ENCODE measurements at regions not wholly inside any gene's neighbourhood (a gene's known extent, or its start where the extent isn't known, plus 50 kb on each side); places are given as distances from the start of the nearest gene placed in this dataset.

DNA sequence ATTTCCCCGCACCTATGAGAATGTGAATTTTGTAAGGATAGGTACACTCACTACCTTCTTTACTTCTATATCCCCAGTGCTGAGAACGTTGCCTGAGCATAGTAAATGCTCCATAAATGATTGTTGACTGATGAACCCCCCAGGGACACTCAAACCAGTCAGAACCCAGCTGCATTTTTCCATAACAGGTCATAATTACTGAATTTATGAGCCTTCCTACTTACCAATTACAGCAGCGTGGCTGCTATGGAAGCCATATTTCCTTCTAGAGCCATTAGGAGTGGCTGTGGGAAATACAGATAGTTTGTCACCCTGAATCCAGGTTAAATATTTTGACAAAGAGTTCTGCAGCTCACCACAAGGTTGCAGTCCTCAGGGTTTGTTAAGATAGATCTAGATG, 135.0 kb downstream of the TAF11L14 start:
- no peaks in the 10 kb centered on the region for H3K4me1 Mint-ChIP-seq (ENCODE audit: low read depth)
- no peaks in the 10 kb centered on the region for H3K27me3 Mint-ChIP-seq
- DNase-seq (ENCODE audit: low spot score, unreplicated experiment): no peak
- H3K36me3 Mint-ChIP-seq (ENCODE audit: insufficient read depth): no peaks in the 10 kb centered on the region
- TF ChIP-seq, protein P1, sequence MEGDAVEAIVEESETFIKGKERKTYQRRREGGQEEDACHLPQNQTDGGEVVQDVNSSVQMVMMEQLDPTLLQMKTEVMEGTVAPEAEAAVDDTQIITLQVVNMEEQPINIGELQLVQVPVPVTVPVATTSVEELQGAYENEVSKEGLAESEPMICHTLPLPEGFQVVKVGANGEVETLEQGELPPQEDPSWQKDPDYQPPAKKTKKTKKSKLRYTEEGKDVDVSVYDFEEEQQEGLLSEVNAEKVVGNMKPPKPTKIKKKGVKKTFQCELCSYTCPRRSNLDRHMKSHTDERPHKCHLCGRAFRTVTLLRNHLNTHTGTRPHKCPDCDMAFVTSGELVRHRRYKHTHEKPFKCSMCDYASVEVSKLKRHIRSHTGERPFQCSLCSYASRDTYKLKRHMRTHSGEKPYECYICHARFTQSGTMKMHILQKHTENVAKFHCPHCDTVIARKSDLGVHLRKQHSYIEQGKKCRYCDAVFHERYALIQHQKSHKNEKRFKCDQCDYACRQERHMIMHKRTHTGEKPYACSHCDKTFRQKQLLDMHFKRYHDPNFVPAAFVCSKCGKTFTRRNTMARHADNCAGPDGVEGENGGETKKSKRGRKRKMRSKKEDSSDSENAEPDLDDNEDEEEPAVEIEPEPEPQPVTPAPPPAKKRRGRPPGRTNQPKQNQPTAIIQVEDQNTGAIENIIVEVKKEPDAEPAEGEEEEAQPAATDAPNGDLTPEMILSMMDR (IDR thresholded peaks at IDR 0.05; ENCODE audit: unreplicated experiment): no peak
- H3K4me3 Mint-ChIP-seq (ENCODE audit: low read depth): no peak overlapping the region
- H3K9me3 Mint-ChIP-seq (ENCODE audit: low read depth): no peaks in the 10 kb centered on the region
- no peak overlapping the region for H3K27ac Mint-ChIP-seq

DNA sequence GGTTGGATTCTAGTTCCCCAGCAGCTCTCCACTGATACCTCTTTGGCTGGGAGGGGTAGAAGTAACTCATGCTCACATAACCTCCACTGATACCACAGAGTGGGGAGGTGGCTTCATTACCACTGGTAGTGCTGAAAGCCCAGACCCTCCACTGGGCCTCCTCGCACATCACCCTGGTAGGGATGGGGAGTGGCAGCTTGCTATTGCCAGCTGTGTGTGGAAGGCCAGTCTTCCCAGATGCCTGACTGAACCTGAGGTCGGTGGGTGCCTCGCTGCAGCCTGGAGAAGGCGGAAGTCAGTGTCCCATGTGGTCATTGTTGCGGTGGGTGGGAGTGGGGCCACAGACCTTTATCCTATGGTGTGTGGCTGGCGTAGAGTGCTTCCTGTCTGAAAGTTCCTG, 138.0 kb downstream of the TAF11L14 start:
- TF ChIP-seq, protein P1 (IDR thresholded peaks at IDR 0.05; ENCODE audit: unreplicated experiment): no peak
- Mint-ChIP-seq H3K4me1 (ENCODE audit: low read depth) (no peaks in the 10 kb centered on the region), H3K27me3 (no peaks in the 10 kb centered on the region), H3K4me3 (ENCODE audit: low read depth) (no peak overlapping the region), H3K27ac (no peak overlapping the region), H3K9me3 (ENCODE audit: low read depth) (no peaks in the 10 kb centered on the region), H3K36me3 (ENCODE audit: insufficient read depth) (no peaks in the 10 kb centered on the region)
- no peak for DNase-seq (ENCODE audit: low spot score, unreplicated experiment)

DNA sequence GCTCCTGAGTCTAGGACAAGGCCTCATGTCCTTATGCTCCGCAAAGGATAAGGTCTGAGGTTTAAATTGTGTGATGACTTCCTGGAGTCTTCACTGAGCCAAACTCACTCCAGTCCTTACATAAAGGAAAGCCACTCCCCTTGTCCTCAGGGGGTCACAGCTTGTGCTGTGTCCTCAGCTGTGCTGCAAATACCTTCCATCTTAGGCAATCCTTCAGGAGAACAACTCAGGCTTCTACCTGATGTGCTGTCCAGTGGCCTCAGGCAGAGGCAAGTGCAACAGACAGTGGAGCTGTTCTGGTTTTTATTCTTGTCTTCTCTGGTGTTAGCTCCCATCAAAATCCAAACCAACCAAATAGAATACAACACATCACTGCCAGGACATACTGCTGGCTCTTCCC, 151.5 kb downstream of the TAF11L14 start:
- TF ChIP-seq, protein P1 (IDR thresholded peaks at IDR 0.05; ENCODE audit: unreplicated experiment): no peak
- H3K27ac Mint-ChIP-seq: no peak overlapping the region
- DNase-seq (ENCODE audit: low spot score, unreplicated experiment): no peak
- no peaks in the 10 kb centered on the region for H3K27me3 Mint-ChIP-seq
- H3K9me3 Mint-ChIP-seq (ENCODE audit: low read depth): no peaks in the 10 kb centered on the region
- no peak overlapping the region for H3K4me3 Mint-ChIP-seq (ENCODE audit: low read depth)
- no peaks in the 10 kb centered on the region for H3K36me3 Mint-ChIP-seq (ENCODE audit: insufficient read depth)
- no peaks in the 10 kb centered on the region for H3K4me1 Mint-ChIP-seq (ENCODE audit: low read depth)

DNA sequence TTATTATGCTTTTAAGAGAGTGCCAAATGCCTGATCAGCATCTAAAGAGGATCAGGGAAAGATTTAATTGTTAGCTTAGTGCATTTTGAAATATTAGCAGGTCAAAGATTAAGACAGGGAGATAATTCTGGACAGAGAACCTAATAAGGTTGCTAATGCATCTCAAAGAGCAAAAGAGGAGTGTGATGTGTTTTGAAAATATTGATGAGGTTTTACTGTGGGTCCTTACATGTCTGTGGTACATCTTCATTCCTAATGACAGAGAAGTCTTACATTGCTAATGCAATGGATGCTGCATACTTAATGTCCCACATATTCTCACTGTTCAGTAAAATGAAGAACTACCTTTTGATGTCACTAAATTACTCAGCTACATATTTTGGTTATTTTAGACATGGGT, 154.1 kb downstream of the TAF11L14 start:
- no peak overlapping the region for H3K4me3 Mint-ChIP-seq (ENCODE audit: low read depth)
- no peak for DNase-seq (ENCODE audit: low spot score, unreplicated experiment)
- H3K4me1 Mint-ChIP-seq (ENCODE audit: low read depth): no peaks in the 10 kb centered on the region
- no peaks in the 10 kb centered on the region for H3K36me3 Mint-ChIP-seq (ENCODE audit: insufficient read depth)
- no peaks in the 10 kb centered on the region for H3K27me3 Mint-ChIP-seq
- H3K9me3 Mint-ChIP-seq (ENCODE audit: low read depth): no peaks in the 10 kb centered on the region
- TF ChIP-seq, protein P1 (IDR thresholded peaks at IDR 0.05; ENCODE audit: unreplicated experiment): no peak
- H3K27ac Mint-ChIP-seq: no peak overlapping the region

DNA sequence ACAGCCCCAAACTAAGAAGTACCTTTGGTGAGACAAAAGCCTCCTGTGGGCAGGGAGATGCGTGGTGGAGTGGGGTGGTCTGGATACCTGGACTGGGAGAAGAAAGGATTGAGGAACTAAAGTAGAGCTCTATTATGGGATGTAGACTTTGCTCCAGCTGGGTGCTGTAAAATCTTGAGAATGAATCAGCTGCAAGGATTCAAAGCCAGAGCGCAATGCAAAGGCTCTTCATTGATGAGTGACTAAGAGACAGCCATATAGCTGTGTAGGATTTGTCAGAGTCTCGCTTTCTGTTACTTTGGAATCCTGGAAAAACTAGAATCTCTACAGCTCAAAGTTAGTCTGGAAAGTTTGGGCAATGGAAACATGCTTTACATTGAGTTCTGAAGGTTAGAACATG, 159.9 kb downstream of the TAF11L14 start:
- DNase-seq (ENCODE audit: low spot score, unreplicated experiment): no peak
- TF ChIP-seq, protein P1 (IDR thresholded peaks at IDR 0.05; ENCODE audit: unreplicated experiment): no peak
- H3K27ac Mint-ChIP-seq: no peak overlapping the region
- H3K27me3 Mint-ChIP-seq: no peaks in the 10 kb centered on the region
- no peak overlapping the region for H3K4me3 Mint-ChIP-seq (ENCODE audit: low read depth)
- H3K9me3 Mint-ChIP-seq (ENCODE audit: low read depth): no peaks in the 10 kb centered on the region
- peaks cover 2% of the 10 kb centered on the region for H3K4me1 Mint-ChIP-seq (ENCODE audit: low read depth)
- H3K36me3 Mint-ChIP-seq (ENCODE audit: insufficient read depth): no peaks in the 10 kb centered on the region

Measured in progenitor cell of endocrine pancreas (in vitro differentiated cells).